ENCODE measurements at regions not wholly inside any gene's neighbourhood (a gene's known extent, or its start where the extent isn't known, plus 50 kb on each side); places are given as distances from the start of the nearest gene placed in this dataset.

GRCh38 chr9:84054341-84055010 is 73.9 kb downstream of the RMI1 start:
- H3K9me3 ChIP-seq, result no peaks in the 10 kb centered on the region
- H3K4me1 ChIP-seq, result no peaks in the 10 kb centered on the region
- TF ChIP-seq POLR2A (IDR thresholded peaks at IDR 0.05) (no peak), EP300 (IDR thresholded peaks at IDR 0.05) (no peak), CTCF (IDR thresholded peaks at IDR 0.05) (no peak)
- H3K4me3 ChIP-seq, result no peak overlapping the region
- no peak for DNase-seq (ENCODE audit: low spot score in 2 of 2)
- H3K27ac ChIP-seq, result no peak overlapping the region
- no peaks in the 10 kb centered on the region for H3K36me3 ChIP-seq
- H3K27me3 ChIP-seq, result no peaks in the 10 kb centered on the region
- WGBS, 2 donors, result 57 to 62% methylated on average over 7 of the region's 7 CpGs

DNA sequence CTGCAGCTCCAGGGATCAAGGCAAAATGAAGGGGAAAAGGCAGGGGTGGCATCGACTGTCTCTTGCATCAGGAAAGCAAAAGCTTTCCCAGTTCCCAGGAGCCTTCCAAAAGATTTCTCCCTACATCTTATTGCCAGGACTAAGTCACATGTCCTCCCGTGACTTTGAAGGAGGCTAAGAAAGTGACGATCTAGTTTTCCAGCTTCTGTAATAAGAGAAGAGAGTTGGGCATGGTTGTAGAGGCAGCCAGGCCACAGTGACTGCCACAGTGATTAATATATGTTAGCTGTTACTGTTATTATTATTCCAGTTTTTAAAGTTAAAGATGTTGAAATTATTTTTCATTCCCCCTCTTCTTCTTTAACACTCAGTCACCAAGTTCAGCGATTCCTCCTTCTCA is 77.1 kb downstream of the RMI1 start:
- Histone ChIP-seq H3K36me3 (no peaks in the 10 kb centered on the region), H3K4me1 (no peaks in the 10 kb centered on the region), H3K27me3 (no peaks in the 10 kb centered on the region), H3K4me3 (no peak overlapping the region), H3K9me3 (no peaks in the 10 kb centered on the region), H3K27ac (no peak overlapping the region)
- no peak for DNase-seq (ENCODE audit: low spot score in 2 of 2)
- TF ChIP-seq CTCF (IDR thresholded peaks at IDR 0.05) (no peak), POLR2A (IDR thresholded peaks at IDR 0.05) (no peak), EP300 (IDR thresholded peaks at IDR 0.05) (no peak)
- 85 to 89% methylated on average over 4 of the region's 4 CpGs for WGBS, 2 donors

GRCh38 chr9:84059936-84060335 is 79.3 kb downstream of the RMI1 start:
- Histone ChIP-seq H3K4me1 (no peaks in the 10 kb centered on the region), H3K36me3 (no peaks in the 10 kb centered on the region), H3K4me3 (no peak overlapping the region), H3K27me3 (no peaks in the 10 kb centered on the region), H3K27ac (no peak overlapping the region), H3K9me3 (no peaks in the 10 kb centered on the region)
- 79 to 85% methylated on average over 1 of the region's 1 CpG for WGBS, 2 donors
- TF ChIP-seq EP300 (IDR thresholded peaks at IDR 0.05) (no peak), CTCF (IDR thresholded peaks at IDR 0.05) (no peak)
- DNase-seq (ENCODE audit: low spot score in 2 of 2), result no peak

- no peak for TF ChIP-seq EP300 (IDR thresholded peaks at IDR 0.05)
- TF ChIP-seq CTCF (IDR thresholded peaks at IDR 0.05), result no peak
- no peak for TF ChIP-seq POLR2A (IDR thresholded peaks at IDR 0.05)
- H3K4me3 ChIP-seq, result no peak overlapping the region
- H3K4me1 ChIP-seq, result no peaks in the 10 kb centered on the region
- no peaks in the 10 kb centered on the region for H3K27me3 ChIP-seq
- no peak overlapping the region for H3K27ac ChIP-seq
- H3K36me3 ChIP-seq, result no peaks in the 10 kb centered on the region
- DNase-seq (ENCODE audit: low spot score in 2 of 2), result no peak
- WGBS, 2 donors, result 61 to 63% methylated on average over 5 of the region's 5 CpGs
- H3K9me3 ChIP-seq, result no peaks in the 10 kb centered on the region
Observed at GRCh38 chr9:84061613-84062193, 81.1 kb downstream of the RMI1 start.

DNA sequence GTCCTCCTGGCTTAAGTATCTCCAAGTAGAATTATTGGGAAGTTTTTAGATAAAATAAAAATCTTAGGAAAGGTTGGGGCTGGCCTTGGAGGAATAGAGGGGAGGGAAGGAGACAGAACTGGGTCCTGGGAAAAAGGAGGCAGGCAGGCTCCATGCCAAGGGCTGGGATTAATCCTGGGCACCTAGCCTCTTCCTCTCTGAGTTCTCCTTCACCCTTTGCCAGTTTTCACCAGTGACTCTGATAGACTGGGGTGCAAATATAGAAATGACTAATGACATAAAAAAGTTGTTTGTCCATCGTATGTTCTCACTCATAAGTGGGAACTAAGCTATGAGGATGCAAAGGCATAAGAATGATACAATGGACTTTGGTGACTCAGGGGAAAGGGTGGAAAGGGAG is 81.9 kb downstream of the RMI1 start:
- H3K4me3 ChIP-seq, result no peak overlapping the region
- no peaks in the 10 kb centered on the region for H3K4me1 ChIP-seq
- TF ChIP-seq POLR2A (IDR thresholded peaks at IDR 0.05) (no peak), CTCF (IDR thresholded peaks at IDR 0.05) (no peak), EP300 (IDR thresholded peaks at IDR 0.05) (no peak)
- DNase-seq (ENCODE audit: low spot score in 2 of 2), result no peak
- no peaks in the 10 kb centered on the region for H3K27me3 ChIP-seq
- no peak overlapping the region for H3K27ac ChIP-seq
- WGBS, 2 donors, result 42 to 50% methylated on average over 1 of the region's 1 CpG
- H3K36me3 ChIP-seq, result no peaks in the 10 kb centered on the region
- no peaks in the 10 kb centered on the region for H3K9me3 ChIP-seq
